Muscle layer of colon (tissue), 2 donors: ENCODE measurements at regions not wholly inside any gene's neighbourhood (a gene's known extent, or its start where the extent isn't known, plus 50 kb on each side); places are given as distances from the start of the nearest gene placed in this dataset.
"Not testable (repeated sequence)": the region's sequence is repeated elsewhere in the genome, so short reads cannot be mapped to it uniquely, and the experiment has no call there.

Source experiments
- H3K27ac ChIP-seq: one replicate; pipeline ENCODE4 v1.7.0; 2013; ENCODE audit warnings: low read depth, mild to moderate bottlenecking, low read length, moderate library complexity
- H3K27me3 ChIP-seq, 2 donors: one replicate each; pipeline ENCODE4 v1.7.0; 2013; ENCODE audit warnings: low read length in 2 of 2, mild to moderate bottlenecking in 2 of 2; ENCODE audit not compliant: insufficient read depth in 2 of 2, control insufficient read depth in 1 of 2
- H3K36me3 ChIP-seq: one replicate; pipeline ENCODE4 v1.7.0; 2013; ENCODE audit warnings: mild to moderate bottlenecking, low read length; ENCODE audit not compliant: insufficient read depth
- H3K4me1 ChIP-seq: one replicate; pipeline ENCODE4 v1.7.0; 2013; ENCODE audit warnings: mild to moderate bottlenecking, low read length; ENCODE audit not compliant: insufficient read depth
- H3K4me3 ChIP-seq, 2 donors: one replicate each; pipeline ENCODE4 v1.7.0; 2013; ENCODE audit warnings: low read length in 2 of 2, low read depth in 1 of 2, mild to moderate bottlenecking in 1 of 2, moderate library complexity in 1 of 2
- H3K9ac ChIP-seq: one replicate; pipeline ENCODE4 v1.7.0; 2013; ENCODE audit warnings: low read length
- H3K9me3 ChIP-seq: one replicate; pipeline ENCODE4 v1.7.0; 2013; ENCODE audit warnings: mild to moderate bottlenecking, low read length
- donor health status: abdominal sarcoma.
- donor health status: Adenocarcinoma of cecum.

- Histone ChIP-seq H3K27me3 (no peaks in the 10 kb centered on the region), H3K4me3 (no peak overlapping the region), H3K27ac (no peak overlapping the region), H3K36me3 (no peaks in the 10 kb centered on the region), H3K9me3 (no peaks in the 10 kb centered on the region), H3K4me1 (no peaks in the 10 kb centered on the region), H3K9ac (no peak overlapping the region)
Observed at GRCh38 chr12:127118251-127118650, 1148.7 kb upstream of the TMEM132C start.

GRCh38 chr12:127119600-127120140, 1147.3 kb upstream of the TMEM132C start:
- no peak overlapping the region for H3K9ac ChIP-seq
- H3K4me1 ChIP-seq: no peaks in the 10 kb centered on the region
- H3K4me3 ChIP-seq: no peak overlapping the region
- H3K27ac ChIP-seq: no peak overlapping the region
- no peaks in the 10 kb centered on the region for H3K9me3 ChIP-seq
- H3K27me3 ChIP-seq: no peaks in the 10 kb centered on the region
- H3K36me3 ChIP-seq: no peaks in the 10 kb centered on the region

GRCh38 chr12:127120851-127121250, 1146.1 kb upstream of the TMEM132C start:
- H3K27me3 ChIP-seq: no peaks in the 10 kb centered on the region
- H3K9ac ChIP-seq: no peak overlapping the region
- no peaks in the 10 kb centered on the region for H3K36me3 ChIP-seq
- H3K4me1 ChIP-seq: no peaks in the 10 kb centered on the region
- no peaks in the 10 kb centered on the region for H3K9me3 ChIP-seq
- H3K4me3 ChIP-seq: no peak overlapping the region
- no peak overlapping the region for H3K27ac ChIP-seq

- Histone ChIP-seq H3K9ac (no peak overlapping the region), H3K4me3 (no peak overlapping the region), H3K36me3 (no peaks in the 10 kb centered on the region), H3K4me1 (no peaks in the 10 kb centered on the region), H3K27ac (no peak overlapping the region), H3K9me3 (no peaks in the 10 kb centered on the region), H3K27me3 (no peaks in the 10 kb centered on the region)
Observed at GRCh38 chr12:127121494-127122084, 1145.4 kb upstream of the TMEM132C start.

GRCh38 chr12:127125607-127126259, 1141.2 kb upstream of the TMEM132C start:
- Histone ChIP-seq H3K27me3 (peaks cover 0 to 12% of the 10 kb centered on the region in 2 donors), H3K4me3 (no peak overlapping the region)

GRCh38 chr12:127126260-127126628, 1140.7 kb upstream of the TMEM132C start:
- H3K4me1 ChIP-seq: no peaks in the 10 kb centered on the region
- no peak overlapping the region for H3K27ac ChIP-seq

More at GRCh38 chr12:127125607-127126259, 1141.2 kb upstream of the TMEM132C start:
- H3K9me3 ChIP-seq: no peaks in the 10 kb centered on the region
- no peak overlapping the region for H3K9ac ChIP-seq
- H3K4me1 ChIP-seq: no peaks in the 10 kb centered on the region
- H3K36me3 ChIP-seq: no peaks in the 10 kb centered on the region
- no peak overlapping the region for H3K27ac ChIP-seq

GRCh38 chr12:127127897-127128296, 1139.1 kb upstream of the TMEM132C start:
- Histone ChIP-seq H3K36me3 (no peaks in the 10 kb centered on the region), H3K4me1 (no peaks in the 10 kb centered on the region), H3K4me3 (no peak overlapping the region), H3K9ac (no peak overlapping the region), H3K9me3 (no peaks in the 10 kb centered on the region), H3K27ac (no peak overlapping the region), H3K27me3 (peaks cover 0 to 12% of the 10 kb centered on the region in 2 donors)

More at GRCh38 chr12:127126260-127126628, 1140.7 kb upstream of the TMEM132C start:
- H3K9me3 ChIP-seq: no peaks in the 10 kb centered on the region
- no peak overlapping the region for H3K9ac ChIP-seq
- H3K27me3 ChIP-seq: peaks cover 0 to 12% of the 10 kb centered on the region in 2 donors
- no peak overlapping the region for H3K4me3 ChIP-seq
- no peaks in the 10 kb centered on the region for H3K36me3 ChIP-seq

- Histone ChIP-seq H3K4me1 (no peaks in the 10 kb centered on the region), H3K9me3 (no peaks in the 10 kb centered on the region), H3K4me3 (no peak overlapping the region), H3K27ac (no peak overlapping the region), H3K36me3 (no peaks in the 10 kb centered on the region), H3K9ac (no peak overlapping the region), H3K27me3 (peaks cover 0 to 12% of the 10 kb centered on the region in 2 donors)
Observed at GRCh38 chr12:127130506-127131124, 1136.4 kb upstream of the TMEM132C start.

GRCh38 chr12:127133675-127134335, 1133.2 kb upstream of the TMEM132C start:
- Histone ChIP-seq H3K27ac (no peak overlapping the region), H3K36me3 (no peaks in the 10 kb centered on the region), H3K27me3 (no peaks in the 10 kb centered on the region), H3K9ac (no peak overlapping the region), H3K9me3 (no peaks in the 10 kb centered on the region), H3K4me1 (no peaks in the 10 kb centered on the region), H3K4me3 (no peak overlapping the region)

GRCh38 chr12:127140864-127141484, 1126.0 kb upstream of the TMEM132C start:
- H3K27me3 ChIP-seq, H3K4me1 ChIP-seq, H3K27ac ChIP-seq, H3K9me3 ChIP-seq, H3K9ac ChIP-seq, H3K36me3 ChIP-seq, H3K4me3 ChIP-seq: not testable (repeated sequence)

GRCh38 chr12:127143020-127143419, 1124.0 kb upstream of the TMEM132C start:
- no peaks in the 10 kb centered on the region for H3K36me3 ChIP-seq
- no peaks in the 10 kb centered on the region for H3K27me3 ChIP-seq
- H3K9me3 ChIP-seq: no peaks in the 10 kb centered on the region
- H3K4me1 ChIP-seq: no peaks in the 10 kb centered on the region
- no peak overlapping the region for H3K4me3 ChIP-seq
- no peak overlapping the region for H3K27ac ChIP-seq
- no peak overlapping the region for H3K9ac ChIP-seq
